ENCODE measurements at regions not wholly inside any gene's neighbourhood (a gene's known extent, or its start where the extent isn't known, plus 50 kb on each side); places are given as distances from the start of the nearest gene placed in this dataset.

- TF ChIP-seq CTCF (IDR thresholded peaks at IDR 0.05; ENCODE audit: insufficient read depth, low read depth, low read length) (no peak), EZH2 (IDR thresholded peaks at IDR 0.05; ENCODE audit: insufficient read depth, low read length) (no peak)
Observed at GRCh38 chr5:138654281-138654867, 79.2 kb upstream of the HSPA9 start.
